GM12878 (cell line): ENCODE measurements at regions not wholly inside any gene's neighbourhood (a gene's known extent, or its start where the extent isn't known, plus 50 kb on each side); places are given as distances from the start of the nearest gene placed in this dataset.

Source experiments
- ATAC-seq: fragments of 200-7000 bp; cut with Tn5 transposase; 3 replicates; pipeline ENCODE4 v1.9.1; 2020; ENCODE audit warnings: mild to moderate bottlenecking, moderate library complexity
- BruUV-seq: library from RNA; stranded (reverse); fragments of 400-500 nt; replicated peaks from 2 replicates; lab custom pipeline; 2021; lab: Mats Ljungman, UMichigan
- CTCF ChIA-PET: fragments of 300-600 bp; sonication (Branson Sonifier 250); formaldehyde crosslinking; extraction: SDS; loops from one replicate; lab custom pipeline; 2021; ENCODE audit warnings: inconsistent platforms; lab: Yijun Ruan, JAX
- POLR2A ChIA-PET: fragments of 350-600 bp; formaldehyde crosslinking; extraction: SDS; loops from one replicate; lab custom pipeline; 2021; ENCODE audit warnings: inconsistent platforms; lab: Charles Lee
- RAD21 ChIA-PET: fragments of 300-600 bp; sonication (Branson Sonifier 250); formaldehyde crosslinking; loops from one replicate; lab custom pipeline; 2023; ENCODE audit warnings: antibody characterized with exemption; ENCODE audit not compliant: unreplicated experiment; lab: Charles Lee
- SMC1A ChIA-PET: fragments of 300-600 bp; sonication (Branson Sonifier 250); formaldehyde crosslinking; loops from one replicate; lab custom pipeline; 2023; ENCODE audit not compliant: unreplicated experiment, uncharacterized antibody; lab: Charles Lee
- DNase-seq: peaks from one replicate; pipeline ENCODE4 v3.0.0-alpha.2; 2011; ENCODE audit warnings: low read depth, low spot score
- FAIRE-seq: peaks from 3 replicates; lab custom pipeline; 2011; peaks lifted over from hg19 to GRCh38; lab: Jason Lieb, UNC
- H2AFZ ChIP-seq: 2 replicates; pipeline ENCODE4 v1.6.0; 2011; ENCODE audit warnings: low read depth, low read length, control low read depth; ENCODE audit not compliant: control insufficient read depth
- H3K27ac ChIP-seq: 2 replicates; pipeline ENCODE4 v1.5.1; 2011; ENCODE audit warnings: control low read depth; ENCODE audit not compliant: control insufficient read depth, insufficient read depth
- H3K27me3 ChIP-seq, 2 experiments: replicated peaks in 1 of 2; 2 replicates each; pipeline versions ENCODE4 v1.6.0 to v1.6.1; 2011; ENCODE audit warnings: low read length in 1 of 2; ENCODE audit not compliant: control insufficient read depth in 2 of 2, insufficient read depth in 2 of 2
- H3K36me3 ChIP-seq, 2 experiments: 2 replicates each; pipeline ENCODE4 v1.5.1; 2011; ENCODE audit warnings: low read length in 1 of 2; ENCODE audit not compliant: control insufficient read depth in 2 of 2, insufficient read depth in 2 of 2
- H3K4me1 ChIP-seq: 2 replicates; pipeline ENCODE4 v1.6.1; 2011; ENCODE audit warnings: mild to moderate bottlenecking, low read length, moderate library complexity, mixed read lengths; ENCODE audit not compliant: control insufficient read depth, insufficient read depth
- H3K4me2 ChIP-seq: 2 replicates; pipeline ENCODE4 v1.6.0; 2011; ENCODE audit warnings: control low read depth; ENCODE audit not compliant: control insufficient read depth, insufficient read depth
- H3K4me3 ChIP-seq: fragments of 200-600 bp; sonication (generic); 2 replicates; pipeline ENCODE4 v1.5.1; 2016
- H3K79me2 ChIP-seq: 2 replicates; pipeline ENCODE4 v1.6.0; 2011; ENCODE audit warnings: low read length; ENCODE audit not compliant: control insufficient read depth, insufficient read depth
- H3K9ac ChIP-seq: 2 replicates; pipeline ENCODE4 v1.8.0; 2011; ENCODE audit warnings: low read length, control low read depth, mixed read lengths; ENCODE audit not compliant: control insufficient read depth, insufficient read depth
- H3K9me3 ChIP-seq: replicated peaks from 3 replicates; pipeline ENCODE4 v1.5.1; 2011; ENCODE audit warnings: mild to moderate bottlenecking, low read length; ENCODE audit not compliant: control insufficient read depth, insufficient read depth
- H4K20me1 ChIP-seq: 2 replicates; pipeline ENCODE4 v1.6.0; 2011; ENCODE audit not compliant: control insufficient read depth, insufficient read depth
- BCLAF1 ChIP-seq: fragments of 450-650 bp; IDR thresholded peaks from 2 replicates; pipeline ENCODE4 v1.6.1; 2017; ENCODE audit warnings: antibody characterized with exemption, mild to moderate bottlenecking, moderate library complexity
- E4F1 ChIP-seq: fragments of 450-650 bp; IDR thresholded peaks from 2 replicates; pipeline ENCODE4 v1.6.1; 2018; ENCODE audit warnings: borderline replicate concordance, mild to moderate bottlenecking; ENCODE audit not compliant: partially characterized antibody
- HSF1 ChIP-seq: fragments of 150-350 bp; IDR thresholded peaks from 2 replicates; pipeline ENCODE4 v1.6.1; 2014; ENCODE audit warnings: mild to moderate bottlenecking, low read depth, low read length
- JUND ChIP-seq: IDR thresholded peaks from 2 replicates; pipeline ENCODE4 v1.6.1; 2012; ENCODE audit warnings: low read depth, mild to moderate bottlenecking, low read length, improper control_type of control experiment, moderate library complexity
- MEF2B ChIP-seq: fragments of 450-650 bp; IDR thresholded peaks from 2 replicates; pipeline ENCODE4 v1.6.1; 2018; ENCODE audit warnings: mild to moderate bottlenecking, moderate library complexity; ENCODE audit not compliant: partially characterized antibody, poor library complexity, severe bottlenecking
- POLR2A ChIP-seq: IDR thresholded peaks from 2 replicates; pipeline ENCODE4 v1.6.1; 2011; ENCODE audit warnings: low read depth, mild to moderate bottlenecking, low read length
- RAD51 ChIP-seq: fragments of 450-650 bp; IDR thresholded peaks from 2 replicates; pipeline ENCODE4 v1.6.1; 2016; ENCODE audit warnings: moderate library complexity, mild to moderate bottlenecking, inconsistent platforms
- SREBF2 ChIP-seq: IDR thresholded peaks from 2 replicates; pipeline ENCODE4 v1.6.1; 2012; ENCODE audit warnings: mild to moderate bottlenecking, low read length
- YBX1 ChIP-seq: fragments of 450-650 bp; IDR thresholded peaks from 2 replicates; pipeline ENCODE4 v1.6.1; 2016; ENCODE audit warnings: antibody characterized with exemption
- WGBS: methylation state at CpG from one replicate; pipeline ENCODE4 v1.1.6; 2016; ENCODE audit warnings: low lambda C conversion rate; ENCODE audit not compliant: insufficient replicate concordance, insufficient coverage; ENCODE audit errors: missing lambda C conversion rate; 5-methylcytosine and 5-hydroxymethylcytosine counted together
- in situ Hi-C: fragments of 300-500 bp; cut with MboI; formaldehyde crosslinking; loops from 9 replicates; pipeline ENCODE4 v1.14.3; 2018; ENCODE audit warnings: mixed read lengths
- intact Hi-C: fragments of 100-400 bp; cut with micrococcal nuclease; formaldehyde crosslinking; loops from one replicate; pipeline ENCODE4 v1.14.2; 2022; ENCODE audit not compliant: unreplicated experiment

- intact Hi-C loops (no loop called here), in situ Hi-C loops (no loop called here)
- H3K9me3 ChIP-seq = no peaks in the 10 kb centered on the region
- ChIA-PET RAD21 (no interaction called here), SMC1A (no interaction called here), CTCF (no interaction called here), POLR2A (no interaction called here)
- no peaks in the 10 kb centered on the region for H4K20me1 ChIP-seq
- DNase-seq (no peak), FAIRE-seq (no peak), ATAC-seq (no peak)
- BruUV-seq = no TSS peak
- H3K79me2 ChIP-seq = no peaks in the 10 kb centered on the region
- no peak overlapping the region for H3K4me2 ChIP-seq
- H3K4me1 ChIP-seq = no peaks in the 10 kb centered on the region
- TF ChIP-seq MEF2B (no peak), E4F1 (no peak)
- H3K27ac ChIP-seq = no peak overlapping the region
- no peaks in the 10 kb centered on the region for H3K36me3 ChIP-seq
- H3K9ac ChIP-seq = no peak overlapping the region
- H3K4me3 ChIP-seq = no peak overlapping the region
- H2AFZ ChIP-seq = no peak overlapping the region
- no peaks in the 10 kb centered on the region for H3K27me3 ChIP-seq
Observed at GRCh38 chr6:22499815-22500214, 69.6 kb upstream of the HDGFL1 start.

- H4K20me1 ChIP-seq = no peaks in the 10 kb centered on the region
- H3K27me3 ChIP-seq = no peaks in the 10 kb centered on the region
- no peaks in the 10 kb centered on the region for H3K9me3 ChIP-seq
- no peak for DNase-seq
- in situ Hi-C loops (no loop called here), intact Hi-C loops (no loop called here)
- ChIA-PET CTCF (no interaction called here), POLR2A (no interaction called here), SMC1A (no interaction called here), RAD21 (no interaction called here)
- no peak overlapping the region for H3K27ac ChIP-seq
- H3K79me2 ChIP-seq = no peaks in the 10 kb centered on the region
- H3K4me1 ChIP-seq = no peaks in the 10 kb centered on the region
- 25% methylated on average over 8 of the region's 8 CpGs for WGBS
- ATAC-seq = no peak
- H3K4me2 ChIP-seq = no peak overlapping the region
- no peak overlapping the region for H3K4me3 ChIP-seq
- H3K36me3 ChIP-seq = no peaks in the 10 kb centered on the region
- no peak overlapping the region for H3K9ac ChIP-seq
- no TSS peak for BruUV-seq
- FAIRE-seq = no peak
- H2AFZ ChIP-seq = no peak overlapping the region
- TF ChIP-seq HSF1 = no peak
- TF ChIP-seq POLR2A = no peak
- no peak for TF ChIP-seq JUND
- TF ChIP-seq YBX1 = no peak
- no peak for TF ChIP-seq BCLAF1
- no peak for TF ChIP-seq SREBF2
- TF ChIP-seq RAD51 = no peak
Observed at GRCh38 chr6:22506496-22506895, 62.9 kb upstream of the HDGFL1 start.
